AG09309 (cell line): ENCODE measurements at regions not wholly inside any gene's neighbourhood (a gene's known extent, or its start where the extent isn't known, plus 50 kb on each side); places are given as distances from the start of the nearest gene placed in this dataset.
"Not testable (repeated sequence)": the region's sequence is repeated elsewhere in the genome, so short reads cannot be mapped to it uniquely, and the experiment has no call there.

ENCODE experiments used
- DNase-seq: peaks from one replicate; pipeline ENCODE4 v3.0.0-alpha.2; 2010; ENCODE audit warnings: low read depth
- H3K4me3 ChIP-seq: 2 replicates; pipeline ENCODE4 v1.5.1; 2011; ENCODE audit warnings: mild to moderate bottlenecking, low read depth, low read length, moderate library complexity; ENCODE audit not compliant: control insufficient read depth
- TF ChIP-seq, protein P1 (sequence below): IDR thresholded peaks from 2 replicates; pipeline ENCODE4 v1.5.1; 2011; ENCODE audit warnings: mild to moderate bottlenecking, low read depth, low read length, inconsistent platforms; ENCODE audit not compliant: insufficient read depth, control insufficient read depth; ENCODE audit errors: missing control alignments

DNA sequence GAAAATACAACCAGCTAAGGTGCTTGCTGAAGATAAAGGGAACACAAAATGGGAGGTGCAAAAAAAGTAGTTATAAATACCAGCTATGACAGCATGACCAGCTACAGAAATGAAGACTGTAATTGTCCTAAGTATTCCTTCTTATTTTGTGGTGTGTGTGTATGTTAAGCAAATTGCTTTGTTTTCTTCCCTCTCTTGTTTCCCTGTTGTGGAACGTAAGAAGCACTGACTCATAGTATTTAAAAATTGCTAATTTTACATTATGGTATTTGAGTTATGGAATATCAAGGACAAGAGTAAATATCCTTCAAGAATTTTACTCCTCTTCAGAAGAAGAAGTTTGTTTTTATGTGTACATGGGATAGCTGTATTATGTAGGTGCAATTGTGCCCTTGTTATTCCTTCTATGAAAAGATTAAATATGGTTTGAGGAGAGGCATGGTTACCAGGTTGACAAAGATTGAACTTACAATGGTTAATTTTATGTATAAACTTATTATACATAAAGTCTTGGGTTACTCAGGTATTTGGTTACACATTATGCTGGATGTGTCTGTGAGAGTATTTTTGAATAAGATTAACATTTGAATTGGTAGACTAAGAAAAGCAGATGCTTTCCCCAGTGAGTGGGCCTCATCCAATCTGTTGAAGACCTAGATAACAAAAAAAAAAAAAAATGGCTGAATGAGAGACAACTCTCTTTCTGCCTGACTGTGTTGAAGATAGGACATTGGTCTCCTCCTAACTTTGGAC lies 1132.1 kb upstream of the ALCAM start:
- no peak for DNase-seq
- TF ChIP-seq, protein P1, sequence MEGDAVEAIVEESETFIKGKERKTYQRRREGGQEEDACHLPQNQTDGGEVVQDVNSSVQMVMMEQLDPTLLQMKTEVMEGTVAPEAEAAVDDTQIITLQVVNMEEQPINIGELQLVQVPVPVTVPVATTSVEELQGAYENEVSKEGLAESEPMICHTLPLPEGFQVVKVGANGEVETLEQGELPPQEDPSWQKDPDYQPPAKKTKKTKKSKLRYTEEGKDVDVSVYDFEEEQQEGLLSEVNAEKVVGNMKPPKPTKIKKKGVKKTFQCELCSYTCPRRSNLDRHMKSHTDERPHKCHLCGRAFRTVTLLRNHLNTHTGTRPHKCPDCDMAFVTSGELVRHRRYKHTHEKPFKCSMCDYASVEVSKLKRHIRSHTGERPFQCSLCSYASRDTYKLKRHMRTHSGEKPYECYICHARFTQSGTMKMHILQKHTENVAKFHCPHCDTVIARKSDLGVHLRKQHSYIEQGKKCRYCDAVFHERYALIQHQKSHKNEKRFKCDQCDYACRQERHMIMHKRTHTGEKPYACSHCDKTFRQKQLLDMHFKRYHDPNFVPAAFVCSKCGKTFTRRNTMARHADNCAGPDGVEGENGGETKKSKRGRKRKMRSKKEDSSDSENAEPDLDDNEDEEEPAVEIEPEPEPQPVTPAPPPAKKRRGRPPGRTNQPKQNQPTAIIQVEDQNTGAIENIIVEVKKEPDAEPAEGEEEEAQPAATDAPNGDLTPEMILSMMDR: no peak
- H3K4me3 ChIP-seq: no peak overlapping the region

DNA sequence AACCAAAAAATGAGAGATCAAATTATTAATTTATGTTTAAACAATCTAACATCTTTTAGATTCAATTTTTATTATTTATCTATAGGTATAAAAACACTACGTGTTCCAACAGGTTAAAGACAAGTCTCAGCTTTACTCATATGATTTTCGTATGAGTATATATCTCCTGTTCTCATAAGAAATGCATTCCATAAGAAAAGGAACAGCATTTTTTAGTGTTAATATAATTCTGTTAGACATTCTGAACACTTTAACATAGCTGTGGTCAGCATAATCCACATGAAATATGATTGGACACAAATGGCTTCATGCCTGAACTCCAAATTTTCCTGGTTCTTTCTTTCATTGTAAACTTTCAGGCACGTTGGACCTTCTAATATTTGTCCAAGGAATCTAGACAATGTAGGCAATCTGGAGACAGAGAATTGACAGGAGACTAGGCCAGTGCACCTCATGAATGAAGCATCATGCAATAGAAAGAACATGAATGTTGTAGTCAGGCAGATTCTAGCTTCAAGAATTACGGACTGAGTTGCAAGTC lies 1122.0 kb upstream of the ALCAM start:
- TF ChIP-seq, protein P1: no peak
- no peak overlapping the region for H3K4me3 ChIP-seq
- no peak for DNase-seq

DNA sequence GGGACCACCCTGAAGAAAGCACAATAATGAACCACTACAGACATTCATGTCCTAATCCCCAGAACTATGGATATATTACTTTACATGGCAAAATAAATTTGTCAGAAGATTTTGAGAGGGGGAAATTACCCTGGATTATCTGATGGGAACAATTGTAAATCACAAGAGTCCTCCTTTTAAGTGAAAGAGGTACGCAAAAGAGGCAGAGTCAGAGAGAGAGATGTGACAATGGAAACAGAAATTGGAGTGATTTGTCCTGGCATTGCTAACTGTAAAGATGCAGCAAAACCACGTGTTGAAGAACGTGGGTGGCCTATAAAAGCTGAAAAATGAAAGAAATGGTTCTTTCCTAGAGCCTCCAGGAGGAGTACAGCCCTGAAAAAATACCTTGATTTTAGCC lies 1121.4 kb upstream of the ALCAM start:
- TF ChIP-seq, protein P1: no peak
- no peak overlapping the region for H3K4me3 ChIP-seq
- DNase-seq: no peak

DNA sequence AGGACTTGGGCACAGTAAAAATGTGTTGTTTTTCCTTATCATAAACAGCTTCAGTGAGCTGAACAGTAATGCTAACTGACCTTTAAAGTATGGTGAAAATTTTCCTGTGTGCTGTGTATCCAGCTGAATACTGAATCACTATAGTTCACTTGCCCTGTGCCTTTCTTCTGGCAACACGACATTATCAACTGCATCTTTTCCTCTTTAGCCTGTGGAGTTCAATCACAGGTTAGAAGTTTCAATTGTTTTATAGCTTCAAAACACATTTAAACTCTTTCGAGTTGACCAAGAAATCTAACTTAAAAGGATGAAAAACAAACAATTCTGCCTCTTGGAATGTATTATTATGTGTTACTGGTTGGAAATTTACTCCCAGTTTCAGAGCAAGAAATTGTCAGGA lies 1120.7 kb upstream of the ALCAM start:
- H3K4me3 ChIP-seq: no peak overlapping the region
- no peak for DNase-seq
- TF ChIP-seq, protein P1: no peak

DNA sequence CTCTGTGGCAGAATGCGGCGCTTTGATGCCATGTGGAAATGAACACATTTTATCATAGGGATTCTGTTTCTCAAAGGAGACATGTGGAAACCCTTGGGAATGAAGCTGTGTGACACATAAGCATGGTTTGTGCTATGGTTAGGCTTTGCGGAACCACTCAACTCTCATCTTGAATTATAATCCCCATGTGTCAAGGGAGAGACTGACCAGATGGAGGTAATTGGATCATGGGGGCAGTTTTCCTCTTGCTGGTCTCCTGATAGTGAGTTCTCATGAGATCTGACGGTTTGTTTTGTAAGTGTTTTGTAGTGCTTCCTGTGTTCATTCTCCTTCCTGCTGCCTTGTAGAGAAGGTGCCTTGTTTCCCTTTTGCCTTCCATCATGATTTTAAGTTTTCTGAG lies 1109.2 kb upstream of the ALCAM start:
- no peak for DNase-seq
- TF ChIP-seq, protein P1: no peak
- H3K4me3 ChIP-seq: no peak overlapping the region

DNA sequence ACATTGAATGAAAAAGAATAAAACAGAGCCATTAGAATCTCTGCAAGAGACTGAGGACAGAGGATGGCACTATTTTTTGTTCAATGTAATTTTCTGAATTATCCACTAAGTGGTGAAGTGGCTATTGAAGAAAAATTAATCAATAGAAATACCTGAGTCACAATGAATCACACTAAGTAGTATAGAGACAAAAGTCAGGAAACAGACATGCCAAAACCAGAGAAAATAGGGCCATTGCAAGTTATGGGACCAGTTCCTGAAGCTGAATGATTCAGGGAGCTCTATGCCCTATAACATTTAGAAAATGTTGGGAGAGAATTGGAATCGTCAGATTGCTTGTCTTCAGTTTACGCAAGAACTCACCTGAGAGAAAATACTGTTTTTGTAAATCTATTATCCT lies 1103.2 kb upstream of the ALCAM start:
- TF ChIP-seq, protein P1: no peak
- DNase-seq: no peak
- no peak overlapping the region for H3K4me3 ChIP-seq

DNA sequence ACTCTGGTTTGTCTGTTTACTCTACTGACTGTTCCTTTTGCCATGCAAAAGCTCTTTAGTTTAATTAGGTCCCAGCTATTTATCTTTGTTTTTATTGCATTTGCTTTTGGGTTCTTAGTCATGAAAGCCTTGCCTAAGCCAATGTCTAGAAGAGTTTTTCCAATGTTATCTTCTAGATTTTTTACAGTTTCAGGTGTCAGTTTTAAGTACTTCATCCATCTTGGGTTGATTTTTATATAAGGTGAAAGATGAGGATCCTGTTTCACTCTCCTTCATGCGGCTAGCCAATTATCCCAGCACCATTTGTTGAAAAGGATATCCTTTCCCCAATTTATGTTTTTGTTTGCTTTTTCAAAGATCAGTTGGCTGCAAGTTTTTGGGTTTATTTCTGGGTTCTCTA lies 1100.5 kb upstream of the ALCAM start:
- not testable (repeated sequence) for H3K4me3 ChIP-seq, DNase-seq
